ENCODE measurements at regions not wholly inside any gene's neighbourhood (a gene's known extent, or its start where the extent isn't known, plus 50 kb on each side); places are given as distances from the start of the nearest gene placed in this dataset.
A peak's percentile ranks its signal among the peaks of the same experiment; 100 is the strongest.

GRCh38 chr20:20875716-20876115, 163.3 kb upstream of the RALGAPA2 start:
- DNase-seq = no peak

- DNase-seq = no peak
Measured at GRCh38 chr20:20872428-20872827, 160.0 kb upstream of the RALGAPA2 start.

GRCh38 chr20:20869161-20869775, 156.8 kb upstream of the RALGAPA2 start:
- DNase-seq = no peak

- DNase-seq = no peak
Measured at GRCh38 chr20:20864351-20865096, 152.1 kb upstream of the RALGAPA2 start.

GRCh38 chr20:20860078-20860806, 147.8 kb upstream of the RALGAPA2 start:
- DNase-seq = peak; percentile 86

GRCh38 chr20:20859510-20859909, 147.1 kb upstream of the RALGAPA2 start:
- DNase-seq = no peak

GRCh38 chr20:20856956-20857355, 144.5 kb upstream of the RALGAPA2 start:
- DNase-seq = no peak

- peak; percentile 1 for DNase-seq
Measured at GRCh38 chr20:20856306-20856705, 143.9 kb upstream of the RALGAPA2 start.

- no peak for DNase-seq
Measured at GRCh38 chr20:20851385-20851784, 138.9 kb upstream of the RALGAPA2 start.

GRCh38 chr20:20850407-20850806, 138.0 kb upstream of the RALGAPA2 start:
- no peak for DNase-seq

GRCh38 chr20:20849161-20849560, 136.7 kb upstream of the RALGAPA2 start:
- no peak for DNase-seq

- no peak for DNase-seq
Measured at GRCh38 chr20:20847814-20848213, 135.4 kb upstream of the RALGAPA2 start.

- no peak for DNase-seq
Measured at GRCh38 chr20:20843982-20844381, 131.5 kb upstream of the RALGAPA2 start.

- DNase-seq = no peak
Measured at GRCh38 chr20:20839771-20840170, 127.3 kb upstream of the RALGAPA2 start.

- peak; percentile 52 for DNase-seq
Measured at GRCh38 chr20:20837574-20838021, 125.2 kb upstream of the RALGAPA2 start.

- DNase-seq = no peak
Measured at GRCh38 chr20:20836836-20837235, 124.4 kb upstream of the RALGAPA2 start.

- no peak for DNase-seq
Measured at GRCh38 chr20:20835897-20836296, 123.5 kb upstream of the RALGAPA2 start.

GRCh38 chr20:20834008-20834407, 121.6 kb upstream of the RALGAPA2 start:
- no peak for DNase-seq

- DNase-seq = no peak
Measured at GRCh38 chr20:20832715-20833114, 120.3 kb upstream of the RALGAPA2 start.

GRCh38 chr20:20831794-20832193, 119.3 kb upstream of the RALGAPA2 start:
- DNase-seq = no peak

- DNase-seq = no peak
Measured at GRCh38 chr20:20829681-20830080, 117.2 kb upstream of the RALGAPA2 start.

- no peak for DNase-seq
Measured at GRCh38 chr20:20827992-20828597, 115.7 kb upstream of the RALGAPA2 start.

- DNase-seq = peak; percentile 62
Measured at GRCh38 chr20:20824924-20825584, 112.6 kb upstream of the RALGAPA2 start.

Data from activated CD4-positive, alpha-beta T cell treated with anti-CD3 and anti-CD28 coated beads, Interleukin-10, Interleukin-2, amounts not matched to agents 100 ng/mL and 50 ng/mL, durations not matched to agents 16 hours and 8 hours (primary cell).